ENCODE measurements at regions not wholly inside any gene's neighbourhood (a gene's known extent, or its start where the extent isn't known, plus 50 kb on each side); places are given as distances from the start of the nearest gene placed in this dataset.
"Not testable (repeated sequence)": the region's sequence is repeated elsewhere in the genome, so short reads cannot be mapped to it uniquely, and the experiment has no call there.

DNA sequence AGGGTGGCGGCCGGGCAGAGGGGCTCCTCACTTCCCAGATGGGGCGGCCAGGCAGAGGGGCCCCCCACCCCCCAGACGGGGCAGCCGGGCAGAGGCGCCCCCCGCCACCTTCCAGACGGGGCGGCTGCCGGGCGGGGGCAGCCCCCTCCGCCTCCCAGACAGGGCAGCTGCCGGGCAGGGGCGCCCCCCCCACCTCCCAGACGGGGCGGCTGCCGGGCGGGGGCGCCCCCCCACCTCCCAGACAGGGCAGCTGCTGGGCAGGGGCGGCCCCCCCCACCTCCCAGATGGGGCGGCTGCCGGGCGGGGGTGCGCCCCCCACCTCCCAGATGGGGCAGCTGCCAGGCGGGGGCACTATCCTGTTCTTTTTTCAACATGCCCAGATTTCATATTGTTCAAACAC, 78.2 kb upstream of the DST start:
- WGBS (ENCODE audit: insufficient coverage, insufficient read length) = no CpG with 5 or more reads among the region's 25 CpGs
- H3K4me1 ChIP-seq (ENCODE audit: control insufficient read depth, insufficient read depth, low read length) = peaks cover 3% of the 10 kb centered on the region; the same call in 1 of the 2 replicates
- DNase-seq (ENCODE audit: low read depth, low spot score) = no peak
- no peaks in the 10 kb centered on the region for H3K27me3 ChIP-seq (ENCODE audit: control insufficient read depth, insufficient read depth, low read length)
- H3K9me3 ChIP-seq (ENCODE audit: control insufficient read depth, insufficient read depth, low read length) = no peaks in the 10 kb centered on the region; the same call in 1 of the 2 replicates
- H3K27ac ChIP-seq (ENCODE audit: low read length) = no peak overlapping the region
- H3K36me3 ChIP-seq (ENCODE audit: control insufficient read depth, insufficient read depth, low read length) = no peaks in the 10 kb centered on the region
- no peak overlapping the region for H3K4me3 ChIP-seq (ENCODE audit: low read length)

DNA sequence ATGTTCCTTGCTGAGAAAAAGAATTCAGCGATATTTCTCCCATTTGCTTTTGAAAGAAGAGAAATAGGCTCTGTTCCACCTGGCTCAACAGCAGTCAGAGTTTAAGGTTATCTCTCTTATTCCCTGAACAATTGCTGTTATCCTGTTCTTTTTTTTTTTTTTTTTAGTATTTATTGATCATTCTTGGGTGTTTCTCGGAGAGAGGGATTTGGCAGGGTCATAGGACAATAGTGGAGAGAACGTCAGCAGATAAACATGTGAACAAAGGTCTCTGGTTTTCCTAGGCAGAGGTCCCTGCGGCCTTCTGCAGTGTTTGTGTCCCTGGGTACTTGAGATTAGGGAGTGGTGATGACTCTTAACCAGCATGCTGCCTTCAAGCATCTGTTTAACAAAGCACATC, 77.5 kb upstream of the DST start:
- no CpG with 5 or more reads among the region's 4 CpGs for WGBS (ENCODE audit: insufficient coverage, insufficient read length)
- H3K4me1 ChIP-seq (ENCODE audit: control insufficient read depth, insufficient read depth, low read length); H3K27ac ChIP-seq (ENCODE audit: low read length); H3K4me3 ChIP-seq (ENCODE audit: low read length); DNase-seq (ENCODE audit: low read depth, low spot score); H3K36me3 ChIP-seq (ENCODE audit: control insufficient read depth, insufficient read depth, low read length); H3K9me3 ChIP-seq (ENCODE audit: control insufficient read depth, insufficient read depth, low read length); H3K27me3 ChIP-seq (ENCODE audit: control insufficient read depth, insufficient read depth, low read length): not testable (repeated sequence)

DNA sequence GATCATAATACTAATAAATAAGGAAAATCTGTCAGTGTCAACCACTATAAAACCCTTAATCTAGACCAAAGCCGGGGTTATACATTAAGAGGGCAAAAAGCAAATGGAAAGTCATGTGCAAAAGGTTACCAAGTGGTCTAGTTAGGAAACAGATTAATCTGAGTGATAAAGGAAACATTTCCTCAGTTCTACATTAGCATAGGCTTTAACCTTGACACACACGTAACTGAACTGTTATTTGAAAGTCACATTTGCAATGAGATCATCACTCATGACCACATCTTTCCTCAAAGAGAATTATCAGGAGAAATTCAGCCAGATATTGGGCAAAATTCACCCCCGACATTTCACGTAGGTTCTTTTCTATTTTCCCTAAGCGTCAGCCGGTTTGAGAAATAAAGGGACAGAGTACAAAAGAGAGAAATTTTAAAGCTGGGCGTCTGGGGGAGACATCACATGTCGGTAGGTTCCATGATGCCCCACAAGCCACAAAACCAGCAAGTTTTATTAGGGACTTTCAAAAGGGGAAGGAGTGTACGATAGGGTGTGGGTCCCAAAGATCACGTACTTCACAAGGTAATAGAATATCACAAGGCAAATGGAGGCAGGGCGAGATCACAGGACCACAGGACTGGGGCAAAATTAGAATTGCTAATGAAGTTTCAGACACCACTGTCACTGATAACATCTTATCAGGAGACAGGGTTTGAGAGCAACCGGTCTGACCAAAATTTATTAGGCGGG, 76.8 kb upstream of the DST start:
- no CpG with 5 or more reads among the region's 13 CpGs for WGBS (ENCODE audit: insufficient coverage, insufficient read length)
- DNase-seq (ENCODE audit: low read depth, low spot score) = not testable (repeated sequence)

DNA sequence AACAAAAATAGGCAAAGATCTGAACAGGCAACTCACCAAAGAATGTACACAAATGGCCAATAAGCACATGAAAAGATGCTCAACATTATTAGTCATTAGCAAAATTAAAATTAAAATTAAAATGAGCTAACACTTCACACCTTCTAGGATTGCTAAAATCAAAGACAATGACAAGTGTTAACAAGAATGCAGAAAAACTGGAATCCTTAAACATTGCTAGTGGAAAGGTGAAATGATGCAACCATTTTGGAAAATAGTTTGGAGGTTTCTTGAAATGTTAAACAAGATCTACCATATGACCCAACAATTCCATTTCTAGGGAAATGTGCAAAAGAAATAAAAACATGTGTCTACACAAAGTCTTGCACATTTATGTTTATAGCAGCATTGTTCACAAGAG, 75.5 kb upstream of the DST start:
- Histone ChIP-seq H3K27ac (ENCODE audit: low read length) (no peak overlapping the region), H3K9me3 (ENCODE audit: control insufficient read depth, insufficient read depth, low read length) (no peaks in the 10 kb centered on the region; the same call in 1 of the 2 replicates), H3K27me3 (ENCODE audit: control insufficient read depth, insufficient read depth, low read length) (no peaks in the 10 kb centered on the region), H3K4me1 (ENCODE audit: control insufficient read depth, insufficient read depth, low read length) (peaks cover 6% of the 10 kb centered on the region; the same call in 1 of the 2 replicates), H3K36me3 (ENCODE audit: control insufficient read depth, insufficient read depth, low read length) (no peaks in the 10 kb centered on the region), H3K4me3 (ENCODE audit: low read length) (no peak overlapping the region)
- DNase-seq (ENCODE audit: low read depth, low spot score) = no peak

More for the DNA sequence above, 76.8 kb upstream of the DST start:
- not testable (repeated sequence) for H3K27ac ChIP-seq (ENCODE audit: low read length); H3K27me3 ChIP-seq (ENCODE audit: control insufficient read depth, insufficient read depth, low read length); H3K4me1 ChIP-seq (ENCODE audit: control insufficient read depth, insufficient read depth, low read length); H3K4me3 ChIP-seq (ENCODE audit: low read length); H3K36me3 ChIP-seq (ENCODE audit: control insufficient read depth, insufficient read depth, low read length); H3K9me3 ChIP-seq (ENCODE audit: control insufficient read depth, insufficient read depth, low read length)

DNA sequence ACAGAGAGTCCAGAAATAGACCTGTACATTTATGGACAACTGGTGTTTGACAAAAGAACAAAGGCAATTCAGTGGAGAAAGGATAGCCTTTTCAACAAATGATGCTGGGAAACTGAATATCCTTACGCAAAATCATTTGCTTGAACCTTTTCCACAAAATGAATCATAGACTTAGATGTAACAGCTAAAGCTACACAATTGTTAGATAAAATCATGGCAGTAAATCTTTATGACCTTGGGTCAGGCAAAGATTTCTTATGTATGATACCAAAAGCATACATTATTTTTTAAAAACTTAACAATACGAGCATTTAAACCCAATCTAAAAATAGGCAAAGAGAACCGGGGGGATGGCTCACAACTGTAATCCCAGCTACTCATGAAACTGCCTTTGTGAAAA, 73.5 kb upstream of the DST start:
- H3K4me3 ChIP-seq (ENCODE audit: low read length) = no peak overlapping the region
- H3K27me3 ChIP-seq (ENCODE audit: control insufficient read depth, insufficient read depth, low read length) = no peaks in the 10 kb centered on the region
- H3K9me3 ChIP-seq (ENCODE audit: control insufficient read depth, insufficient read depth, low read length) = no peaks in the 10 kb centered on the region; the same call in 1 of the 2 replicates
- no peak overlapping the region for H3K27ac ChIP-seq (ENCODE audit: low read length)
- no peak for DNase-seq (ENCODE audit: low read depth, low spot score)
- H3K4me1 ChIP-seq (ENCODE audit: control insufficient read depth, insufficient read depth, low read length) = peaks cover 6% of the 10 kb centered on the region; the same call in 1 of the 2 replicates
- no peaks in the 10 kb centered on the region for H3K36me3 ChIP-seq (ENCODE audit: control insufficient read depth, insufficient read depth, low read length)
- no CpG with 5 or more reads among the region's 3 CpGs for WGBS (ENCODE audit: insufficient coverage, insufficient read length)

DNA sequence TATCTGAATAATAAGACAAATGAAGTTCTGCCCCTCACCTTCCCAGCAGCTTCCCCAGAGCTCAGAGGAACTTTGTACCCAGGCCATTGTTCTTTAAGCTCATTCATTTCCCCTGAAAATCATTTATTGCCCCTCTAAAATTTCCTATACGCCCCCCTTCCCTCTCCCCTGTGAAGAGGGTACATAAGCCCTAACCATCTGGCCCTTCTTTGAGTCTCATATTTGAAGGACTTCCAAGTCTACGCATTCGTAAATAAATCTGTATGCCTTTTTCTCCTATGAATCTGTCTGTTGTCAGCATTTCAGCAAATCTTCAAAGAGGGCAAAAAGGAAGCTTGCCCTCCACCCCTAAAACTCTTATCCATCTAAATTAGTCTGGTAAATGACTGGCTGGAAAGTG, 73.1 kb upstream of the DST start:
- Histone ChIP-seq H3K4me3 (ENCODE audit: low read length) (no peak overlapping the region), H3K9me3 (ENCODE audit: control insufficient read depth, insufficient read depth, low read length) (no peaks in the 10 kb centered on the region; the same call in 1 of the 2 replicates), H3K27me3 (ENCODE audit: control insufficient read depth, insufficient read depth, low read length) (no peaks in the 10 kb centered on the region), H3K36me3 (ENCODE audit: control insufficient read depth, insufficient read depth, low read length) (no peaks in the 10 kb centered on the region), H3K4me1 (ENCODE audit: control insufficient read depth, insufficient read depth, low read length) (peaks cover 6% of the 10 kb centered on the region; the same call in 1 of the 2 replicates), H3K27ac (ENCODE audit: low read length) (no peak overlapping the region)
- WGBS (ENCODE audit: insufficient coverage, insufficient read length) = no CpG with 5 or more reads among the region's 3 CpGs
- no peak for DNase-seq (ENCODE audit: low read depth, low spot score)

DNA sequence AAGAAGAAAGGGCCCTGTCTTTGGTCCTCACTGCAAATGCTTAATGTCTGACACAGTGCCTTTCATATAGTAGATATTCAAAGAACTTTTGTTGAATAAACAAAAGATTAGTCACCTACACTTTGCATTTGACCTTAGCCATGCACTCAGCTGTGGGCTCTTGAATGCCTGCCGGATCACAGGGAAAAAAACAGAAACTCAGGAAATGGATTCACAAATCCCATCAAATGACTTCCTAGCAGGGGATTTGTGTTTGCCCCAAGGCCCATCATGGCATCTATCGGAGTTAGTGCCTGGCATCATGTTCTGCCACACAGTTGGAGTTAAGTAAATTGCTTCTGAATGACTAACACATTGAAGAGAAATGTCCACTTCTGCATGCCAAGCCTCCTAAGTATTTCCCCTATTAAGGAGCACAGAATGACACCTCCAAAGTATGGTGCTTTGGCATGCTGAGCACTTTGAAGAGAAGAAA, 72.3 kb upstream of the DST start:
- H3K4me1 ChIP-seq (ENCODE audit: control insufficient read depth, insufficient read depth, low read length) = peaks cover 6% of the 10 kb centered on the region; the same call in 1 of the 2 replicates
- H3K4me3 ChIP-seq (ENCODE audit: low read length) = no peak overlapping the region
- no peaks in the 10 kb centered on the region; the same call in 1 of the 2 replicates for H3K9me3 ChIP-seq (ENCODE audit: control insufficient read depth, insufficient read depth, low read length)
- H3K27ac ChIP-seq (ENCODE audit: low read length) = no peak overlapping the region
- no peak for DNase-seq (ENCODE audit: low read depth, low spot score)
- no CpG with 5 or more reads among the region's 2 CpGs for WGBS (ENCODE audit: insufficient coverage, insufficient read length)
- H3K36me3 ChIP-seq (ENCODE audit: control insufficient read depth, insufficient read depth, low read length) = no peaks in the 10 kb centered on the region
- H3K27me3 ChIP-seq (ENCODE audit: control insufficient read depth, insufficient read depth, low read length) = no peaks in the 10 kb centered on the region

DNA sequence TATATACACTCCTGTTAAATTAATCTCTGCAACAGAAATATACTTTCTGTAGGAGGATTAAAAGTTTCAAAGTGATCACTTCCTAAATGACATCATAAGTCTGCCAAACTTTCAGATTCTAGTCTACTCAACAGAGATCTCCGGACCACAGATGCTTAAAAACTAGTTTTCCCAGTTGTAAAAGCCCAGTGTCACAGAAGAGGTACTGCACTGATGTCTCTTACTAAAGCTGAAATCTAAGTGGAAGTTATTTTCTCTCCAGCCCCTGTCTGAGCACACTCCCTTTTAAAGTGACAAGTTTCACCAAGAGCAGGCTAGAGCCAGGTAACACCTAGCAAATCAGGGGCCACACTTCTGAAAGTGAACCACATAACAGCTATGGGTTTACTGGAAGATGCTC, 71.6 kb upstream of the DST start:
- Histone ChIP-seq H3K36me3 (ENCODE audit: control insufficient read depth, insufficient read depth, low read length) (no peaks in the 10 kb centered on the region), H3K27ac (ENCODE audit: low read length) (no peak overlapping the region), H3K4me3 (ENCODE audit: low read length) (no peak overlapping the region), H3K27me3 (ENCODE audit: control insufficient read depth, insufficient read depth, low read length) (no peaks in the 10 kb centered on the region), H3K4me1 (ENCODE audit: control insufficient read depth, insufficient read depth, low read length) (peaks cover 7% of the 10 kb centered on the region; the same call in 1 of the 2 replicates), H3K9me3 (ENCODE audit: control insufficient read depth, insufficient read depth, low read length) (no peaks in the 10 kb centered on the region; the same call in 1 of the 2 replicates)
- WGBS (ENCODE audit: insufficient coverage, insufficient read length) = no CpG with 5 or more reads among the region's 1 CpG
- no peak for DNase-seq (ENCODE audit: low read depth, low spot score)

DNA sequence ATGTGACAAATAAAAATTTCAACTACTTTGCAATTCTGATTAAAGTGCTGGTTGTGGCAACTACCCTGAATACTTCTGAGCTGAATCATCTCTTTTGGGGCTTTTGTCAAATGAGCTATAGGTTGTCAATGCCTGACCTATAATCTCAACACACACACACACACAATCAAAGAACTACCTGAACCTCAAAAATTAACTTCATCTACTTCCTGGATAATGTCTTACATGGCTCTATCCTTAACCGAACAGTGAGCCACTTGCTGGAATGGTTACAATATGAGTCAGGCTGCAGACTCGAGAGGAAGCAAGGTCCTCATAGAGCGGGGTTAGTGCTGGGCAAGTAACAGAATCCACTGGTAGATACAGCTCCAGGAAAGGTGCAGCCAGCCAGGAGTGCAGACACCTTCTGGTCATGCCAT, 70.6 kb upstream of the DST start:
- Histone ChIP-seq H3K9me3 (ENCODE audit: control insufficient read depth, insufficient read depth, low read length) (no peaks in the 10 kb centered on the region; the same call in 1 of the 2 replicates), H3K4me1 (ENCODE audit: control insufficient read depth, insufficient read depth, low read length) (peaks cover 7% of the 10 kb centered on the region; the same call in 1 of the 2 replicates), H3K4me3 (ENCODE audit: low read length) (no peak overlapping the region), H3K27ac (ENCODE audit: low read length) (no peak overlapping the region), H3K36me3 (ENCODE audit: control insufficient read depth, insufficient read depth, low read length) (no peaks in the 10 kb centered on the region), H3K27me3 (ENCODE audit: control insufficient read depth, insufficient read depth, low read length) (no peaks in the 10 kb centered on the region)
- WGBS (ENCODE audit: insufficient coverage, insufficient read length) = no CpG with 5 or more reads among the region's 3 CpGs
- no peak for DNase-seq (ENCODE audit: low read depth, low spot score)

DNA sequence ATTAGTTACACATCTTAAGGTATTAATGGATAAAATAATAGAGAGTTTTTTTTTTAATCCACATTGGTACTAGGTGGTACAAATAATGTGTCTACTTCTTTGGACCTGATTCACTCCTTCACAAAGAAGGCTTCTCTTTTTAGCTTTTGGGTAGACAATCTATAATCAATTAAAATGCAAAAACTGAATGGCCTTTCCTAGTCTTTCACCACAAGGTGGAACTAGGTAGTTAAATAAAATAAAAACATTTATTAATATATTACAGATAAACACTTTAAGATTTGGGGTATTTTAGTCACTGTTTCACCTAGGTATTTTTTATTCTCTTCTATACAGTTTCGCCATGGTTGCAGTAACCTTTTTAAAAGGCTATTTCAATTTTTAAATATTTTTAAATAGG, 68.3 kb upstream of the DST start:
- no peak for DNase-seq (ENCODE audit: low read depth, low spot score)
- Histone ChIP-seq H3K27me3 (ENCODE audit: control insufficient read depth, insufficient read depth, low read length) (no peaks in the 10 kb centered on the region), H3K9me3 (ENCODE audit: control insufficient read depth, insufficient read depth, low read length) (no peaks in the 10 kb centered on the region), H3K4me1 (ENCODE audit: control insufficient read depth, insufficient read depth, low read length) (peaks cover 6% of the 10 kb centered on the region; the same call in 1 of the 2 replicates), H3K36me3 (ENCODE audit: control insufficient read depth, insufficient read depth, low read length) (no peaks in the 10 kb centered on the region), H3K27ac (ENCODE audit: low read length) (no peak overlapping the region), H3K4me3 (ENCODE audit: low read length) (no peak overlapping the region)
- WGBS (ENCODE audit: insufficient coverage, insufficient read length) = no CpG with 5 or more reads among the region's 1 CpG

DNA sequence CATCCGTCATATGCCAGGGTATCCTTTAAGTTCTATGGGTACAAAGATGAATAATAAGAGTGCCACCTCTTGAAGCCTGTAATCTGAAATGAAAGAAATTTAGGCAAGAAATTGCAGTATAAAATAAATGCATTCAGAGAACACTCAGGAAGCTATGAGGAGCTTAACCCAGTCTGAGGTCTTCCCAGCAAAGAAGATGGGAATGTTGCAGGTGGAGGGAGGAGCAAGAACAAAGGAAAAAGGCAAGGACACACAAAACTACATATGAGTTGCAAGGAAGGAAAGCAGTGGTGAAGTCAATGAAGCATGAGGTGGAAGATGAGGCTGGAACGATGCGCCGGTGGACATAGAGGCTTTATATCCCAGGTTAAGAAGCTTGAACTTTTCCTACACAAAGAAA, 67.0 kb upstream of the DST start:
- no peak overlapping the region for H3K4me3 ChIP-seq (ENCODE audit: low read length)
- no CpG with 5 or more reads among the region's 4 CpGs for WGBS (ENCODE audit: insufficient coverage, insufficient read length)
- peaks cover 3% of the 10 kb centered on the region; the same call in 1 of the 2 replicates for H3K4me1 ChIP-seq (ENCODE audit: control insufficient read depth, insufficient read depth, low read length)
- no peak for DNase-seq (ENCODE audit: low read depth, low spot score)
- no peaks in the 10 kb centered on the region for H3K36me3 ChIP-seq (ENCODE audit: control insufficient read depth, insufficient read depth, low read length)
- H3K9me3 ChIP-seq (ENCODE audit: control insufficient read depth, insufficient read depth, low read length) = no peaks in the 10 kb centered on the region
- H3K27ac ChIP-seq (ENCODE audit: low read length) = no peak overlapping the region
- no peaks in the 10 kb centered on the region for H3K27me3 ChIP-seq (ENCODE audit: control insufficient read depth, insufficient read depth, low read length)

Measured in iPS DF 6.9 (cell line).